Body of pancreas (tissue), 4 donors: ENCODE measurements at regions not wholly inside any gene's neighbourhood (a gene's known extent, or its start where the extent isn't known, plus 50 kb on each side); places are given as distances from the start of the nearest gene placed in this dataset.

Experiments
- POLR2A ChIP-seq, 3 donors: fragments of 450-650 bp; IDR thresholded peaks; one replicate each; pipeline ENCODE4 v1.6.1; 2016; ENCODE audit warnings: antibody characterized with exemption in 3 of 3, mild to moderate bottlenecking in 2 of 3
- TF ChIP-seq, protein P1 (sequence below), 7 experiments: fragments of 450-650 bp in 4 of 7; fragments of 200-600 bp in 3 of 7; sonication (generic) in 3 of 7; IDR thresholded peaks; one replicate each; pipeline ENCODE4 v1.5.1; 2016 to 2019; ENCODE audit warnings: antibody characterized with exemption in 7 of 7

DNA sequence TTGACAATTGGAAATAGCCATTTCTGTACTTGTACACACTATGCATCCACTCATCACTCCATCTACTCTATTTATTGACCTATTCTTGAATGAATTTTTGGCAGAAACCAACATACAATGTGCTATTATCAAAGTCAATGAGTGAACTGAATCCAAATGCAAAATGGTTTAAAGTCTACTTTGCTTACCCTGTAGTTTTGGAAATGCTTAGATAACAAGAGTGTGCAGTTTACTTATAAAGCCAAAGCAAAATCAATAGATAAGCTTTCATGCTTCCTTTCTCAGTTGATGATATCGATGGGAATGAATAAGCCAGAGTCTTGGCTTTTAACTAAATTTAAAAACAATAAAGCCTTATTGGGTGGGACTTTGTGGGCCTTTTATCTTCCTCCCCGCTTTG lies 58.9 kb upstream of the SPANXB1 start:
- TF ChIP-seq POLR2A (IDR thresholded peaks at IDR 0.05), result no peak
- TF ChIP-seq, protein P1, sequence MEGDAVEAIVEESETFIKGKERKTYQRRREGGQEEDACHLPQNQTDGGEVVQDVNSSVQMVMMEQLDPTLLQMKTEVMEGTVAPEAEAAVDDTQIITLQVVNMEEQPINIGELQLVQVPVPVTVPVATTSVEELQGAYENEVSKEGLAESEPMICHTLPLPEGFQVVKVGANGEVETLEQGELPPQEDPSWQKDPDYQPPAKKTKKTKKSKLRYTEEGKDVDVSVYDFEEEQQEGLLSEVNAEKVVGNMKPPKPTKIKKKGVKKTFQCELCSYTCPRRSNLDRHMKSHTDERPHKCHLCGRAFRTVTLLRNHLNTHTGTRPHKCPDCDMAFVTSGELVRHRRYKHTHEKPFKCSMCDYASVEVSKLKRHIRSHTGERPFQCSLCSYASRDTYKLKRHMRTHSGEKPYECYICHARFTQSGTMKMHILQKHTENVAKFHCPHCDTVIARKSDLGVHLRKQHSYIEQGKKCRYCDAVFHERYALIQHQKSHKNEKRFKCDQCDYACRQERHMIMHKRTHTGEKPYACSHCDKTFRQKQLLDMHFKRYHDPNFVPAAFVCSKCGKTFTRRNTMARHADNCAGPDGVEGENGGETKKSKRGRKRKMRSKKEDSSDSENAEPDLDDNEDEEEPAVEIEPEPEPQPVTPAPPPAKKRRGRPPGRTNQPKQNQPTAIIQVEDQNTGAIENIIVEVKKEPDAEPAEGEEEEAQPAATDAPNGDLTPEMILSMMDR (IDR thresholded peaks at IDR 0.05), result no peak
